Stimulated activated CD8-positive, alpha-beta memory T cell treated with anti-CD3 and anti-CD28 coated beads, Interleukin-15, amount 100 ng/mL, for 4 hours (primary cell): ENCODE measurements at regions not wholly inside any gene's neighbourhood (a gene's known extent, or its start where the extent isn't known, plus 50 kb on each side); places are given as distances from the start of the nearest gene placed in this dataset.
"Not testable (repeated sequence)": the region's sequence is repeated elsewhere in the genome, so short reads cannot be mapped to it uniquely, and the experiment has no call there.

Source experiments
- DNase-seq, 2 donors: peaks; one replicate each; pipeline ENCODE4 v3.0.0-alpha.2; 2020; ENCODE audit warnings: low read depth in 2 of 2

GRCh38 chr3:20558161-20558560, 372.2 kb upstream of the SGO1 start:
- DNase-seq = no peak

- no peak for DNase-seq
These were observed 370.7 kb upstream of the SGO1 start for GRCh38 chr3:20556661-20557060.

GRCh38 chr3:20552605-20553275, 366.7 kb upstream of the SGO1 start:
- no peak for DNase-seq

GRCh38 chr3:20547361-20548269, 361.6 kb upstream of the SGO1 start:
- DNase-seq = not testable (repeated sequence)

GRCh38 chr3:20546636-20547035, 360.6 kb upstream of the SGO1 start:
- DNase-seq = no peak

GRCh38 chr3:20543535-20544226, 357.7 kb upstream of the SGO1 start:
- no peak for DNase-seq

GRCh38 chr3:20540066-20540465, 354.1 kb upstream of the SGO1 start:
- no peak for DNase-seq

GRCh38 chr3:20539666-20540065, 353.7 kb upstream of the SGO1 start:
- no peak for DNase-seq

- no peak for DNase-seq
These were observed 351.2 kb upstream of the SGO1 start for GRCh38 chr3:20537234-20537633.

GRCh38 chr3:20529911-20530310, 343.9 kb upstream of the SGO1 start:
- DNase-seq = no peak

- no peak for DNase-seq
These were observed 342.3 kb upstream of the SGO1 start for GRCh38 chr3:20528180-20528770.

GRCh38 chr3:20527368-20527767, 341.4 kb upstream of the SGO1 start:
- no peak for DNase-seq

- no peak for DNase-seq
These were observed 338.3 kb upstream of the SGO1 start for GRCh38 chr3:20524328-20524727.

- no peak for DNase-seq
These were observed 337.3 kb upstream of the SGO1 start for GRCh38 chr3:20523293-20523692.

GRCh38 chr3:20517316-20517715, 331.3 kb upstream of the SGO1 start:
- DNase-seq = not testable (repeated sequence)

GRCh38 chr3:20516311-20516710, 330.3 kb upstream of the SGO1 start:
- no peak for DNase-seq

GRCh38 chr3:20515834-20516233, 329.8 kb upstream of the SGO1 start:
- DNase-seq = no peak

GRCh38 chr3:20511863-20512505, 326.0 kb upstream of the SGO1 start:
- DNase-seq = no peak

- DNase-seq = no peak
These were observed 324.4 kb upstream of the SGO1 start for GRCh38 chr3:20510396-20510795.

- no peak for DNase-seq
These were observed 317.5 kb upstream of the SGO1 start for GRCh38 chr3:20503394-20504082.

- DNase-seq = no peak
These were observed 305.0 kb upstream of the SGO1 start for GRCh38 chr3:20490996-20491395.
